GM21786 (cell line): ENCODE measurements at regions not wholly inside any gene's neighbourhood (a gene's known extent, or its start where the extent isn't known, plus 50 kb on each side); places are given as distances from the start of the nearest gene placed in this dataset.

Experiments
- ATAC-seq: cut with Tn5 transposase; IDR thresholded peaks from one replicate; pipeline ENCODE4 v1.9.1; 2021; ENCODE audit not compliant: unreplicated experiment

DNA sequence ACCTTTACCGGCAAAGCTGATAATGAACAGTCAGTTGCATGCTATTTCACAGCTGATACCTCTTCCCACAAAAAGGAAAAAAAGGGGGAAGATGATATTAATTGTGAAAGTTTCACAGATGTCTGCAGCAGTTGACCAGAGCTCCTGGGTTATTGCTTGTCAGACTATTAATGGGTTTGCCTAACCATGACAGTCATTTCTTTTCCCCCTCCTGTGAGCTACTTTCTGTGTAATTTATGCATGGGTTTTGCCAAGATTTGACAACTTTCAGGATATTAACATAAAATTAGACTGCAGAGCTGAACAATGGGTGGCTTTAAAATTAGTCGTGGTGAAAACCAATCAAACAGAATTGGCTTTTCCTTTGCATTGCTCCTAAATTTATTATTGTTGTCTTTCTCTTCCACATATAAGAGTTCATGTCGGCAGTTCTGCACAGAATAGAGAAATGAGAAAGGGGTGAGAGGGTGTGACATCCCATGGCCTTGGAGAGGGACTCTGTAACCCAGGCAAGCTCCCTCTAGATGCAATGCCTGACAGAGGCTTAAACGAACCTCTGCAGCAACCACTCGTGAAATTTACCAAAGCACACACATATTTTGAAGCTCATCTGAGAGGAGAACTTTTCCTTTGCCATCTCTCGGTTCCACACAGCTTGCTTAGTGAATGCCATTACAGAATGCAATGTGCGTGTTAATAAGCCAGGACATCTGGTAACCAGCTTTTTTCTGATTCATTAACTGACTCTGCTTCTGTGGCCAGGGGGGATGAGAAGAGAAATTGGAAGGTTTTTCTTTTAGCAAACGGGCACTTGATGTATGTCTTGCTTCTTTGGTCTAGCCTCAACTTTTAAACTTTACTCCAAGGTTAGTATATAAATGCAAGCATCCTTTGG, 82.2 kb upstream of the ITGA4 start:
- peak; percentile 78 for ATAC-seq

- no peak for ATAC-seq
Observed at GRCh38 chr2:181376442-181376841, 80.7 kb upstream of the ITGA4 start.

DNA sequence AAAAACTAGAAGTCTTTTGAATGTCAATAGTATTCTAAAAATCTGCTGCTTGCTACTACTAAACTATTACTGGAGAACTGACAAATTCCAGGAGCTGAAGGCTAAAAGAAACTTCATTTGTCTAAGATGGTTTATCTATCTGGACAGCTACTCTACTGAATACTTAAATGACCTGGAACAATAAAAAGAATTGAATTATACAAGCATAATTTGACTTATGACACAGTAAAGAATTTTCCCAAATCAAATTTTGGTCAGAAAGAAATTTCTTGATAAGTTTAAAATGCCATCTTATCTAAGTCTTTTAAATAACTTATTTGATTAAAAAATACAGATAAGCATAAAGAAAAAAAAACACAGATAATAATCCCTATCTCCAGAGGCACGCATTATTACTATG, 80.2 kb upstream of the ITGA4 start:
- ATAC-seq, result no peak

GRCh38 chr2:181378491-181378890, 78.7 kb upstream of the ITGA4 start:
- no peak for ATAC-seq

GRCh38 chr2:181380581-181380980, 76.6 kb upstream of the ITGA4 start:
- no peak for ATAC-seq

- ATAC-seq, result no peak
Observed at GRCh38 chr2:181384923-181385322, 72.3 kb upstream of the ITGA4 start.

GRCh38 chr2:181389524-181389923, 67.7 kb upstream of the ITGA4 start:
- no peak for ATAC-seq

DNA sequence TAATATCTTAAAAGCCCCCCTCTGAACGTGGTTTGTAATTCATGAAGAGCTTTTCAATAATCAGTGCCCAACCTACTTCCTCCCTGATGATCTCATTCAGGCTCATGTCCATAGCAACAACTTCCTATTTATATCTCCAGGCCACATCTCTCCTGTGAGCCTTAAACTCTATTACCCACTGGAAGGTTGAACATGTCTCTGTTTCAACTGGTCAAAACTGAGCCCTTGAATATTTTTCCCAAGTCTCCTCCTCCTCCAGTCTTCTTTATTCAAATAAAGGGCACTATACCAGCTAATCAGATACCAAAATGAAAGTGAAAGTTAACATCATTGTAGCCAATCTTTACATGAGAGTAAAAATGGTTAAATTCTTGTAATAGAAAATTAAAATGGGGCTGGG, 63.7 kb upstream of the ITGA4 start:
- peak; percentile 68 for ATAC-seq

DNA sequence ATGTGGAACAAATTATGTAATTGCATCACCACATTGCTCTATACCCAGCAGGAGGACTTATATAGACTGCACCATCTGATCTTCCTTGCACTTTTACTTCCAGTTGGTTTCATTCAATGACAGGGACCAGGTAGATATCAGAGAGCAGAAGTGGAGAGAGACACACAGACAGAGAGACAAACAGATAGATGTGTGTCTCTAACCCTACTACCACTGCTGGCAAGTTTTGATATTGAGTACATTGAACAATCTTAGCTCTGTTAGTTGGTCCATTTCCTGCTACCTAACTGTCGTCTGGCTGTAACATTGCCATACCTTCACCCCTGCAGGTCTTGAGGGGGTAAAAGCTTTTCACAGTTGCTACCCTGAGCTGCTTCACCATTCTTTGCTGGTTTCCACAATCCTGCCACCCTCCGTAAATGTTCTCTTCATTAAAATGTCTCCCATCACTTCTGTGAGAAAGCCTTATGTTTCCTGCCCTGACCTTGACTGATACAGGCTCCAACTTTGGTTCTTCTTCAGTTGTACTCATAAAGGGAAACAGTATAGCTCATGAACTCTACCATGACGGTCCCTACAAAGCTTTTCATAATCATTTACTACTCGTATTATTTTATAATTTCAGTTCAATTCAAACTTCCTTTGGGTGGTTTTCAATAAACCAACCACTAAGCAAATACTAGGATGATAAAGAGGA, 62.3 kb upstream of the ITGA4 start:
- ATAC-seq, result no peak

- ATAC-seq, result no peak
Observed at GRCh38 chr2:181395851-181396250, 61.3 kb upstream of the ITGA4 start.

DNA sequence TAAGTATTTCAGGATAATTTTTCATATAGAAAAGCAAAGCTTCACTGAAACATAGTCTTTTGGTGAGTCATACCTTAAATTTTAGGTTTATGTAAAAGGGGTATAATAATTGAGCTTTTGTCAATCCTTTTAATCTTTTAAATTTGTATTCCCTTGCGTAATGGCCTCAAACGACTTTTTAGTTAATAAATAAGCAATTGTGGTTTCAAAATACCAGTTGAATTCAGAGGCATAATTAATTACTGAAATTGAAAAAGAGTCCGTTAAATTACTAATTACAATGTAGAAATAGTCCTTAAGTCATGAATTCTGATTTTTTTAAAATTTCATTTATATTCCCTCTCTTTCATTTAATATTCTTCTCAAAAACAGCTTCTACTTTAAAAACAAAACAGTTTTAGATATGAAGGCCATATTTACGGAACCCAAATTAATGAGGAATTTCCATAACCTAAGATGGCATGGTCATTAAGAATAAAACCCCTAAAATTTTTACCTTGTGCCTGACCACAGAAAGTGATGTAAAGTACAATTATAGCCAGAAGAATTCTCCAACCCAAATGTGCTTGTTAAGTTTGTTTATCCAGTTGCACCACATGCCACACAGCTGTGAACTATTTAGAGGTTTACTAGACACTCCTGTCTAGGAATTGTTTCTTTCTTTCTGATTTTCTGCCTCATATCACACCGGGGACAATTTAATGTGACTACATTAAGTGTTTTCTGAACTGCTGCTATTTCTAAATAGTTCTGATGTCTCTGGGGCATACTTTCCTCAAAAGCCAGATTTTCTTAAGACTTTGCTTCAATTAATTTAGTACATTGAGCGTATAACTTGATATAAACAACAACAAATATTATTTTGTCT, 60.7 kb upstream of the ITGA4 start:
- ATAC-seq, result no peak

GRCh38 chr2:181397331-181397730, 59.9 kb upstream of the ITGA4 start:
- ATAC-seq, result no peak

- no peak for ATAC-seq
Observed at GRCh38 chr2:181398000-181398399, 59.2 kb upstream of the ITGA4 start.

DNA sequence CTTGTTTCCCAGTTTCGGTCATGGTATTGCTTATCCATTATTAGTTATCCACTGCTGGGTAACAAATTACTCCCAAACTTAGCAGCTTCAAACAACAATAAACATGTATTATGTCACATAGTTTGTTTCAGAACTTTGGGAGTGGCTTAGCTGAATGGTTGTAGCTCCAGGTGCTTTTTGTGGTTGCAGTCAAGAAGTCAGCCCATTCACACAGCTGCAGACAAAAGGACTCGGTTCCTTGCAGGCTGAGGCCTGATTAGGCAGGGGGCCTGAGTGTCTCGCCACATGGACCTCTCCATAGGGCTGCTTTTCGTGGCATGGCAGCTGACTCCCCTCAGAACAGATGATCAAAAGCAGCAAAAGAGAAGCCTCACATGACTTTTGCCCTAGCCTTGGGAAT, 58.2 kb upstream of the ITGA4 start:
- no peak for ATAC-seq

GRCh38 chr2:181404472-181404871, 52.7 kb upstream of the ITGA4 start:
- ATAC-seq, result no peak

DNA sequence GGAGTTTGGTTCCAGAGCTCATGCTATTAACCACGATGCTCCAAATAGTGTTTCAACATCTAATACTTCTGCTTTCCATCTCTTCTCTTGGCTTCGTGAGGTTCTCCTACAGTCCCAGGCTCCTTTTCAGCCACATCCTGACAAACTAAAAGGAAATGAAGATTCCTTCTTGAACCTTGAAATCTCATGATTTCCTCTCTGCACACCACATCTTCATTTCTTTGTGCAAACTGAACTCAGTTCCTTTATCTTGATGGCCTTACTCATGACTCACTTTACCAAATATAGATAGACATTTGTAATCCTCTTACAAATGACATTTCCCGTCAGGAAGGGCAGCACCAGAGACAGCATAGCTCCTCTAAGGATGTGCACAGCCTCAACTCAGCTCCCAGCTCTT, 50.0 kb upstream of the ITGA4 start:
- ATAC-seq, result no peak
